Adrenal gland (tissue), 9 donors: ENCODE measurements at regions not wholly inside any gene's neighbourhood (a gene's known extent, or its start where the extent isn't known, plus 50 kb on each side); places are given as distances from the start of the nearest gene placed in this dataset.

Source experiments
- DNase-seq, 7 donors: peaks; one replicate each; pipeline ENCODE4 v3.0.0-alpha.2; 2019 to 2020
- H3K27ac ChIP-seq, 5 donors: fragments of 200-600 bp; sonication (generic) in 4 of 5; 1 replicate in 3 of 5; 2 replicates in 2 of 5; pipeline versions ENCODE4 v1.5.1 to v1.8.0; 2016 to 2020; ENCODE audit warnings: mild to moderate bottlenecking in 1 of 5
- H3K27me3 ChIP-seq: fragments of 200-600 bp; 2 replicates; pipeline ENCODE4 v1.8.0; 2021
- H3K36me3 ChIP-seq, 2 donors: fragments of 200-600 bp; replicated peaks in 1 of 2; 1 replicate in 1 of 2; 2 replicates in 1 of 2; pipeline versions ENCODE4 v1.5.1 to v1.8.0; 2018 to 2022
- H3K4me1 ChIP-seq, 2 donors: fragments of 200-600 bp; replicated peaks in 1 of 2; 1 replicate in 1 of 2; 2 replicates in 1 of 2; pipeline versions ENCODE4 v1.5.1 to v1.8.0; 2018 to 2021
- H3K4me3 ChIP-seq, 4 donors: fragments of 200-600 bp; sonication (generic) in 3 of 4; one replicate each; pipeline ENCODE4 v1.5.1; 2016 to 2018
- H3K9me3 ChIP-seq, 3 donors: fragments of 200-600 bp; sonication (generic) in 1 of 3; replicated peaks in 1 of 3; 1 replicate in 2 of 3; 2 replicates in 1 of 3; pipeline versions ENCODE4 v1.5.1 to v1.8.0; 2016 to 2021
- CTCF ChIP-seq, 6 experiments: fragments of 450-650 bp in 4 of 6; fragments of 200-600 bp in 2 of 6; sonication (generic) in 1 of 6; IDR thresholded peaks; 1 replicate in 5 of 6; 2 replicates in 1 of 6; pipeline versions ENCODE4 v1.5.1 to v1.8.0; 2016 to 2021; ENCODE audit warnings: antibody characterized with exemption in 6 of 6, mild to moderate bottlenecking in 2 of 6, moderate library complexity in 1 of 6
- POLR2A ChIP-seq, 2 donors: fragments of 450-650 bp; IDR thresholded peaks; one replicate each; pipeline ENCODE4 v1.6.1; 2017; ENCODE audit warnings: antibody characterized with exemption in 2 of 2, mild to moderate bottlenecking in 2 of 2, moderate library complexity in 1 of 2
- WGBS, 4 donors: extraction: QIAGEN DNeasy Blood & Tissue Kit in 2 of 4; methylation state at CpG; one replicate each; pipeline versions ENCODE4 v1.1.5 to v1.1.7; 2013 to 2017; 5-methylcytosine and 5-hydroxymethylcytosine counted together
- intact Hi-C, 2 donors: fragments of 100-400 bp; cut with DNase I; formaldehyde crosslinking; loops; one replicate each; pipeline versions ENCODE4 v1.14.1 to v1.15.0; 2022 to 2023
- donor health status: healthy with polysubstance abuse.
- donor health status: Bipolar disorder and iron deficiency.
- donor health status: DM: yes; HTN: yes; CAD: no.
- donor health status: DM: no; HTN: no; CAD: no.
- donor health status: DM: no; HTN: no; CAD: no.

- H3K27ac ChIP-seq = no peak overlapping the region
- H3K4me3 ChIP-seq = no peak overlapping the region
- intact Hi-C loops = no loop called here
- H3K27me3 ChIP-seq = no peaks in the 10 kb centered on the region
- H3K4me1 ChIP-seq = no peaks in the 10 kb centered on the region
- TF ChIP-seq POLR2A (IDR thresholded peaks at IDR 0.05) (no peak), CTCF (IDR thresholded peaks at IDR 0.05) (no peak)
- no peaks in the 10 kb centered on the region for H3K36me3 ChIP-seq
- H3K9me3 ChIP-seq = no peaks in the 10 kb centered on the region
- 64 to 82% (median 76%) methylated on average over 2 of the region's 2 CpGs for whole genome bisulfite sequencing, 4 donors
- no peak for DNase-seq
Measured at GRCh38 chr6:11484441-11484840, 53.1 kb upstream of the TMEM170B start.

- Histone ChIP-seq H3K4me3 (no peak overlapping the region), H3K4me1 (no peaks in the 10 kb centered on the region), H3K9me3 (no peaks in the 10 kb centered on the region), H3K27ac (no peak overlapping the region), H3K36me3 (no peaks in the 10 kb centered on the region), H3K27me3 (no peaks in the 10 kb centered on the region)
- TF ChIP-seq POLR2A (IDR thresholded peaks at IDR 0.05) (no peak), CTCF (IDR thresholded peaks at IDR 0.05) (no peak)
- intact Hi-C loops = no loop called here
- DNase-seq = no peak
- 71 to 79% (median 73%) methylated on average over 3 of the region's 3 CpGs for WGBS, 4 donors
Measured at GRCh38 chr6:11482616-11483015, 54.9 kb upstream of the TMEM170B start.

- intact Hi-C loops = no loop called here
- 53 to 62% (median 59%) methylated on average over 4 of the region's 4 CpGs for WGBS, 4 donors
Measured at GRCh38 chr6:11480541-11480940, 57.0 kb upstream of the TMEM170B start.

GRCh38 chr6:11479296-11479695 is 58.3 kb upstream of the TMEM170B start:
- 38 to 44% (median 41%) methylated on average over 1 of the region's 1 CpG for WGBS, 4 donors
- Histone ChIP-seq H3K9me3 (no peaks in the 10 kb centered on the region), H3K27ac (no peak overlapping the region), H3K36me3 (no peaks in the 10 kb centered on the region), H3K4me3 (no peak overlapping the region), H3K27me3 (no peaks in the 10 kb centered on the region), H3K4me1 (no peaks in the 10 kb centered on the region)
- DNase-seq = no peak
- intact Hi-C loops = no loop called here
- TF ChIP-seq CTCF (IDR thresholded peaks at IDR 0.05) (no peak), POLR2A (IDR thresholded peaks at IDR 0.05) (no peak)

More at GRCh38 chr6:11480541-11480940, 57.0 kb upstream of the TMEM170B start:
- DNase-seq = no peak
- no peaks in the 10 kb centered on the region for H3K4me1 ChIP-seq
- H3K27me3 ChIP-seq = no peaks in the 10 kb centered on the region
- H3K36me3 ChIP-seq = no peaks in the 10 kb centered on the region
- TF ChIP-seq CTCF (IDR thresholded peaks at IDR 0.05) = no peak
- TF ChIP-seq POLR2A (IDR thresholded peaks at IDR 0.05) = no peak
- no peak overlapping the region for H3K27ac ChIP-seq
- no peaks in the 10 kb centered on the region for H3K9me3 ChIP-seq
- no peak overlapping the region for H3K4me3 ChIP-seq
